ENCODE measurements at regions not wholly inside any gene's neighbourhood (a gene's known extent, or its start where the extent isn't known, plus 50 kb on each side); places are given as distances from the start of the nearest gene placed in this dataset.
A peak's percentile ranks its signal among the peaks of the same experiment; 100 is the strongest.

- no peak for DNase-seq
These were observed 1509.6 kb upstream of the TMEM132C start for GRCh38 chr12:126757326-126757725.

- no peak for DNase-seq
These were observed 1506.9 kb upstream of the TMEM132C start for GRCh38 chr12:126760092-126760491.

GRCh38 chr12:126761420-126761819 lies 1505.5 kb upstream of the TMEM132C start:
- no peak for DNase-seq

GRCh38 chr12:126762150-126762549 lies 1504.8 kb upstream of the TMEM132C start:
- DNase-seq: no peak

- DNase-seq: no peak
These were observed 1503.6 kb upstream of the TMEM132C start for GRCh38 chr12:126763359-126763758.

GRCh38 chr12:126767334-126767733 lies 1499.6 kb upstream of the TMEM132C start:
- DNase-seq: no peak

GRCh38 chr12:126768517-126768916 lies 1498.5 kb upstream of the TMEM132C start:
- no peak for DNase-seq

- DNase-seq: no peak
These were observed 1496.8 kb upstream of the TMEM132C start for GRCh38 chr12:126770188-126770587.

- peak; percentile 9 for DNase-seq
These were observed 1494.7 kb upstream of the TMEM132C start for GRCh38 chr12:126772171-126772864.

GRCh38 chr12:126773012-126773411 lies 1494.0 kb upstream of the TMEM132C start:
- no peak for DNase-seq

GRCh38 chr12:126773491-126773890 lies 1493.5 kb upstream of the TMEM132C start:
- DNase-seq: no peak

GRCh38 chr12:126776026-126776655 lies 1490.8 kb upstream of the TMEM132C start:
- DNase-seq: no peak

- no peak for DNase-seq
These were observed 1486.6 kb upstream of the TMEM132C start for GRCh38 chr12:126780343-126780742.

- no peak for DNase-seq
These were observed 1485.4 kb upstream of the TMEM132C start for GRCh38 chr12:126781593-126781992.

- no peak for DNase-seq
These were observed 1484.9 kb upstream of the TMEM132C start for GRCh38 chr12:126782083-126782482.

GRCh38 chr12:126784328-126784921 lies 1482.5 kb upstream of the TMEM132C start:
- no peak for DNase-seq

GRCh38 chr12:126789963-126790362 lies 1477.0 kb upstream of the TMEM132C start:
- DNase-seq: no peak

GRCh38 chr12:126791122-126791521 lies 1475.8 kb upstream of the TMEM132C start:
- DNase-seq: no peak

- DNase-seq: no peak
These were observed 1474.6 kb upstream of the TMEM132C start for GRCh38 chr12:126792411-126792810.

- no peak for DNase-seq
These were observed 1469.4 kb upstream of the TMEM132C start for GRCh38 chr12:126797525-126797924.

- no peak for DNase-seq
These were observed 1468.5 kb upstream of the TMEM132C start for GRCh38 chr12:126798449-126798848.

GRCh38 chr12:126807312-126807865 lies 1459.6 kb upstream of the TMEM132C start:
- no peak for DNase-seq

GRCh38 chr12:126811391-126811790 lies 1455.6 kb upstream of the TMEM132C start:
- DNase-seq: no peak

GRCh38 chr12:126819554-126819953 lies 1447.4 kb upstream of the TMEM132C start:
- no peak for DNase-seq
